ENCODE measurements at regions not wholly inside any gene's neighbourhood (a gene's known extent, or its start where the extent isn't known, plus 50 kb on each side); places are given as distances from the start of the nearest gene placed in this dataset.

DNA sequence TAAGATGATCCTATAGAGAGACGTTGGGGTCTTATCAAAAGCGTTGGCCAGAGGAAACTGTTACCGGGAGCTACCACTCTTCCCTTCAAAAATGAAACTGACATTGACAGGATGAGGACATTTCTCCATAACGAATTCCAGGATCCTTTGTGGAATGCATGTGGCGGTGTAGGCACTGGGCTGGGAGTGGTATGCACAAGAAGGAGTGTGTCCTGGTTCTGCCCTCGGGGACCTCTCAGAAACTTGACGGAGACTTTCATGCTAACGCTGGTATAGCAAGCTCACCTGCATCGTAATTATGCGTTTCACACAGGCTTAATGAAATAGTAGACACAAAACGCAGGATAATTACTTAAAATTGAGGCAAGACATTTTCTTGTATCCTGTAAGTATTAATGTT is 441.1 kb downstream of the FGF9 start:
- DNase-seq (ENCODE audit: low read depth in 4 of 4, low spot score in 3 of 4): no peak

DNA sequence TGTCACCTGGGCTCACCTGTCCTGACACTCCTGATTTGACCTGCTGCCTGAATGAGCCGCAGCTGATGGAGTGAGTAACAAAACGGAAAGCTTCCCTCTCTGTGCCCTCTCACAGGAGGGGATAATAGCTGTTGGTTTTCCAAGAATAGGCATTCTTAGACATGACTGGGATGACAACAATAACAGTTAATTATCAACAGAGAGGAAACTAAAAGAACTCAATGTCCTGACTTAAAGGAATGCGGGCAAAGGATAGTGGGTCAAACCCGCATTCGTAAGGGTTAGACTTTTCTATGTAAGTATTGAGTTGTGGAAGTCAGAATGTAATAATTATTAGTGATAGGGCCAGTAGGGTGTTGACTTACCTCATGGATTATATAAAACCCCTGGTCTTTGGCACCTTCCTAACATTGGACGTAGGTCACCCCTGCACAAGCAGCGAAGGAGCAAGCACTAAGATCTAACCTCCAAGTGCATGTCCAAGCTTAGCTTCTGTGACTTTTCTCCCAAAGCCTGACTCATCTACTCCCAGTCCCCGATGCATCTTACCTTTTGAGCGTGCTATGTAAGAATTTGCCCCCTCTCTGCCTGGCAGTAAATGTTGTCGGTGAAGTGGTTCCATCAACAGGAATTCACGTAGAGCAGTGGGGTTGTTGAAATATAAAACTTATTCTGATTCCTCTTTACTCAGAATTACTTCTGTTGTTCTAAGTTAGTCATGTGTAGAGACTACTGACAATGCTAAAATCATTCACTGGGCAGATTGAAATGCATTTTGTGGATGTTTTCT is 442.3 kb downstream of the FGF9 start:
- no peak for DNase-seq (ENCODE audit: low read depth in 4 of 4, low spot score in 3 of 4)

- peak; percentile 46 to 85 (median 58) for DNase-seq (ENCODE audit: low read depth in 4 of 4, low spot score in 3 of 4)
These were observed 443.9 kb downstream of the FGF9 start for GRCh38 chr13:22114630-22115311.

DNA sequence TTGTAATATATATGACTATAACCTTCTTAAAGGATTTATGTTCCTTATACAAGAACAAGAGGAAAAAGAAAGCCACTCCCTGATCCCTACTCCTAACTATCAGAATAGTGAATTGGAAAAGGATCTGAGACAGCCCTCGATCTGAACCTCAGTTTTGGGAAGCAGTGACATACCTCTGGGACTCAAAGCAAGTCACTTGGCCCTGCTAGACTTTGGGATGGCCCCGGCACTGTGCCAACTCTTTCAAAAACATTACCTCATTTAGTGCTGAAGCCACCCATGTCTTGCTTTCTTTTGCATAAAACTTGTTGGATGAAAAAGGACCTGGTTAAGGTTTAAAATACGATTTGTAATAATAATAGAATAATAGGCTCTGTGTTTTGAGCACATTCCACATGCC is 447.3 kb downstream of the FGF9 start:
- DNase-seq (ENCODE audit: low read depth in 4 of 4, low spot score in 3 of 4): no peak

- DNase-seq (ENCODE audit: low read depth in 4 of 4, low spot score in 3 of 4): no peak
These were observed 449.8 kb downstream of the FGF9 start for GRCh38 chr13:22120646-22121045.

DNA sequence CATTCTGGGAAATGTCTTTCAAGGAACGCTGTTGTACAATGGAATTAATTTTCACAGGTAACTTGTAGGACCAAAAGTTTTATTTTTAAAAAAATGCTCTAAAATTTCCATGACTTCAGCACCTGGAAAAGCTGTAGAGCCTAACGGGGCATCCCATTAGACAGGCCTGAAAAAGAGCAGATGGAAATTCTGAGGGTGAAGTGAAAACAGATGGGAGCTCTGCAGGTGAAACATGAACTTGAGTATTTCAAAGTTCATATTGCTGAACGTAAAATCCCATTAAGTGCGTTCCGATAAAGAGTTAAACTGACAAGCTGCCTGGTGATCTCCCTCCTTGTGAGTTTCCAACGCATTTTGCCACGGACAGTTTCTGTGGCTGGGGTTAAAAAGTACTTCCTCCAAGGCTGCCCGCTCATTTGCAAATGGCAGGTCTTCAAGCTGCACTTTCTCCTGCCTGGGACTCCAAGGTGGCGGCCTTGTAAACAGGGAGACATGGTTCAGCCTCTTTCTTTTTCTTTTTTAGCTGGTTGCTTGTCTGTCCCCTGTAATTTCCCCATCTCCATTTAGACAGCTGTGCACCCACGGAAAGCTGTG is 450.4 kb downstream of the FGF9 start:
- DNase-seq (ENCODE audit: low read depth in 4 of 4, low spot score in 3 of 4): no peak

DNA sequence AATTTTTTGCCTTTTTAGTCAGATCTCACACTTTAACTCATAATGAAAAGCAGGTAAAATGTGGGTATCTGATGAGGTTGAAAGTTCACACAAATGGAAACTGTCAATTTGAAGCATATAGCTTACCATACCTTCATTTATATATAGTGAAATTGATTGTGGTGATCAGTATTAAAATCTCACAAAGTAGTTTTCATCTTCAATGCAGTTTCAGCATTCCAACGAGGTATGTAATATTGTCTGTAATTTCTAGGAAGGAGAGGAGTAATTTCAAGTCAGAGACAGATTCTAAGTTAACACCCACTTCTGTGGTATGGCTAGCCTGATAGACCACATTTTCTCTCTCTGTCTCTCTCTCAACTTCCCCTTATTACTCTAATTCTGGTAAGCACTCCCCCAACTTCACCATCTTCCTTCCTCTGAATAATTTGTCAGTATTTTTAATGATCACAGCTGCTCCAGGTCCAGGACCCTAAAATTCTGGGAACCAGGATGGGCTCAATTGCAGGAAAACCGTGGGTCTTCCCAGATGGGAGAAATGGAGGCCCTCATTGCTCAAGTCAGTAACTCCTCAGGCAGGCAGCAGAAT is 455.7 kb downstream of the FGF9 start:
- DNase-seq (ENCODE audit: low read depth in 4 of 4, low spot score in 3 of 4): no peak

- no peak for DNase-seq (ENCODE audit: low read depth in 4 of 4, low spot score in 3 of 4)
These were observed 456.6 kb downstream of the FGF9 start for GRCh38 chr13:22127277-22128164.

GRCh38 chr13:22128441-22129408 is 457.9 kb downstream of the FGF9 start:
- no peak for DNase-seq (ENCODE audit: low read depth in 4 of 4, low spot score in 3 of 4)

GRCh38 chr13:22130254-22130653 is 459.4 kb downstream of the FGF9 start:
- DNase-seq (ENCODE audit: low read depth in 4 of 4, low spot score in 3 of 4): no peak

- DNase-seq (ENCODE audit: low read depth in 4 of 4, low spot score in 3 of 4): no peak
These were observed 463.4 kb downstream of the FGF9 start for GRCh38 chr13:22134261-22134660.

DNA sequence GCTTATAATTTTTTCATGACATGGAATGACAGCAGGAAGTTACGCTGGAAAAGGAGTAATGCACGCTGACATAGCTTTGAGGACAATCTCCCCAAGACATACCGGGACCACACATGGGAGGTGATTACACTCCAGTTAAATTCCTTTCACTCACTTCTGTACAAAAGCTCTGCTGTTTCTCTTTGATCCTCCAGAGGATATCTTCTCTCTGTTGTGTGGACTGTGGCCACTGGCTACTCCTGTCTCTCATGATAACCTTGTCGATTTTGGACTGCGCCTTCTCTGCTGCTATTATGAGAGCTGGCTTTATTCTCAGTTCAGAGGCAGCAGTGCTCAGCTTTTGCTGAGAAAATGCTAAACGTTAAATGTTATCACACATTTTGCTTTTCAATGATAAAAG is 464.6 kb downstream of the FGF9 start:
- DNase-seq (ENCODE audit: low read depth in 4 of 4, low spot score in 3 of 4): no peak

DNA sequence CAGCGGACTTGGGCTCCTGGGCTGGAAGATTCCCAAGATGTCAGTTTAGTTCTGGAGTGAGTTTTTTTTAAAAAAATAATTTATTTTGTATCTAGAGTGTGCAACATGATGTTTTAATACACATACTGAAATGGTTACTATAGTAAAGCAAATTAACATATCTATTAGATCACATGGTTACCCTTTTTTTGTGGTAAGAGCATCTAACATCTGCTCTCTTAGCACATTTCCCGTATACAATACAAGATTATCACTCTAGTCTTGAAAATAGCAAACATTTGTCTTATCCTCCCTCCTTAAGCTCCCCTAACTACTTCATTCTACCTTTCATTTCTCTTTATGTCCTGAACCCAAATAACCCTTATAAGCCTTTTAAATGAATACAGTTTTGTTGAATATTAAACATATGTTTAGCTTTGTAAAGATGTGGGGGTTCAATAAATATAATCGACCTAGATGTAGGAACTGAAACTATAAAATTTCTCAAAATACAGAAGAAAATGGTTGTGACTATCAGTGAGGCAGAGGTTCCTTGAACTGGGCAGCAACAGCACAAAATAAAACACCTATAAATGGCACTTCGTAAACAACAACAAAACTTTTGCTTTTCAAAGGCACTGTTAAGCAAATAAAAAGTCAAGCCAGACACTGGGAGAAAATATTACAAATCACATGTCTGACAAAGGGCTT is 466.6 kb downstream of the FGF9 start:
- DNase-seq (ENCODE audit: low read depth in 4 of 4, low spot score in 3 of 4): no peak

GRCh38 chr13:22138947-22139346 is 468.1 kb downstream of the FGF9 start:
- DNase-seq (ENCODE audit: low read depth in 4 of 4, low spot score in 3 of 4): no peak

- no peak for DNase-seq (ENCODE audit: low read depth in 4 of 4, low spot score in 3 of 4)
These were observed 470.8 kb downstream of the FGF9 start for GRCh38 chr13:22141716-22142115.

- DNase-seq (ENCODE audit: low read depth in 4 of 4, low spot score in 3 of 4): no peak
These were observed 472.8 kb downstream of the FGF9 start for GRCh38 chr13:22143671-22144070.

GRCh38 chr13:22144806-22145205 is 473.9 kb downstream of the FGF9 start:
- no peak for DNase-seq (ENCODE audit: low read depth in 4 of 4, low spot score in 3 of 4)

DNA sequence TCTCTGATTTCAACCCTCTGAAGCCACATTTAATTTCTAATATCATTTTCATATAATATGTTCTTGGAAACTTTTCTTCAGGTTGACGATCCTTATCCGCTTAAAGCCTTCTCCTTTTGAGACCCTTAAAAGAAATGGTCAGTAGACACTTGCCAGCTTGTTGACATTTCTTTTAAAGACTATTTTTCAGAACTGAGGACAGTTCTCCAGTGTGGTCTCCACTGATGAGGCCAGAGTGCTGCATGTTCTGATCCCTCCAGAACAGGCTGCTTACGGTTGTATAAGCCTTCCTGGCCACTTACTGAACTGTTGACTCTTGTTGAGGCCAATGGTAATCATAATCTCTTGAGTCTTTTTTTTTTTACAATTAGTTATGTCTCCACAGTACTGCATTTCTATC is 477.3 kb downstream of the FGF9 start:
- no peak for DNase-seq (ENCODE audit: low read depth in 4 of 4, low spot score in 3 of 4)

DNA sequence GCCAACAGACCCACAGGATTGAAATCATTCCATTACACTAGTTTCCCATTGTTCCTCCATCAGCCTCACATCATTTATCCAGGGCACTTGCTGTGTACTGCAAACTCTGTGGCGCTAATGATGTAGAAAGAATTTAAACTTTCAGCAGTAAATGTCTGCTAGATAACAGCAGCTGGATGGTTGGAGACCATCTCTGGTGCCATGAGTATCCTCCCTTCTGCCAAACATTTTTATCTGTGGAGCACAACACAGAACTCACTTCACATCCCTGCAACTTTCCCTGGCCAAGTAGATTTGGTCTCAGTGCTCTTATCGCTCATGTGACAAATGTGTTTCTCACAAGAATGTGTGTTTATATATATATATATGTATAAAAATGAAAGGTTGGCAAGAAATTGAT is 481.9 kb downstream of the FGF9 start:
- DNase-seq (ENCODE audit: low read depth in 4 of 4, low spot score in 3 of 4): no peak

All from left renal pelvis (tissue), 4 donors.